CD4-positive, alpha-beta T cell treated with Interleukin-4 for 1 hour (primary cell): ENCODE measurements at regions not wholly inside any gene's neighbourhood (a gene's known extent, or its start where the extent isn't known, plus 50 kb on each side); places are given as distances from the start of the nearest gene placed in this dataset.

Experiments
- DNase-seq, 2 donors: peaks; one replicate each; pipeline ENCODE4 v3.0.0-alpha.2; 2020 to 2022

- DNase-seq = no peak
These were observed 298.1 kb downstream of the TCERG1L start for GRCh38 chr10:131013281-131013912.

- no peak for DNase-seq
These were observed 297.2 kb downstream of the TCERG1L start for GRCh38 chr10:131014271-131014670.

GRCh38 chr10:131015271-131015670 lies 296.2 kb downstream of the TCERG1L start:
- DNase-seq = no peak

- DNase-seq = no peak
These were observed 295.0 kb downstream of the TCERG1L start for GRCh38 chr10:131016556-131016955.

- DNase-seq = no peak
These were observed 293.8 kb downstream of the TCERG1L start for GRCh38 chr10:131017566-131018285.

GRCh38 chr10:131018886-131019500 lies 292.5 kb downstream of the TCERG1L start:
- DNase-seq = no peak

GRCh38 chr10:131019696-131020095 lies 291.8 kb downstream of the TCERG1L start:
- DNase-seq = no peak

GRCh38 chr10:131020775-131021174 lies 290.7 kb downstream of the TCERG1L start:
- DNase-seq = no peak

- no peak for DNase-seq
These were observed 290.1 kb downstream of the TCERG1L start for GRCh38 chr10:131021246-131021895.

- no peak for DNase-seq
These were observed 289.6 kb downstream of the TCERG1L start for GRCh38 chr10:131021969-131022368.

GRCh38 chr10:131022369-131022768 lies 289.2 kb downstream of the TCERG1L start:
- no peak for DNase-seq

GRCh38 chr10:131022981-131023380 lies 288.5 kb downstream of the TCERG1L start:
- no peak for DNase-seq

- no peak for DNase-seq
These were observed 287.0 kb downstream of the TCERG1L start for GRCh38 chr10:131024259-131025131.

- DNase-seq = no peak
These were observed 286.2 kb downstream of the TCERG1L start for GRCh38 chr10:131025333-131025732.

GRCh38 chr10:131027256-131027655 lies 284.3 kb downstream of the TCERG1L start:
- no peak for DNase-seq

GRCh38 chr10:131031346-131031745 lies 280.2 kb downstream of the TCERG1L start:
- DNase-seq = no peak

GRCh38 chr10:131032329-131033165 lies 279.0 kb downstream of the TCERG1L start:
- no peak for DNase-seq

- no peak for DNase-seq
These were observed 278.1 kb downstream of the TCERG1L start for GRCh38 chr10:131033166-131034085.

- no peak for DNase-seq
These were observed 277.1 kb downstream of the TCERG1L start for GRCh38 chr10:131034451-131034850.

- no peak for DNase-seq
These were observed 275.7 kb downstream of the TCERG1L start for GRCh38 chr10:131035779-131036178.

GRCh38 chr10:131038056-131038455 lies 273.5 kb downstream of the TCERG1L start:
- DNase-seq = no peak
